ENCODE measurements at regions not wholly inside any gene's neighbourhood (a gene's known extent, or its start where the extent isn't known, plus 50 kb on each side); places are given as distances from the start of the nearest gene placed in this dataset.
"Not testable (repeated sequence)": the region's sequence is repeated elsewhere in the genome, so short reads cannot be mapped to it uniquely, and the experiment has no call there.

- no peak for DNase-seq
- intact Hi-C loops (cut with DNase I) = no loop called here
Measured at GRCh38 chr3:63090656-63091055, 187.5 kb upstream of the SYNPR start.

DNA sequence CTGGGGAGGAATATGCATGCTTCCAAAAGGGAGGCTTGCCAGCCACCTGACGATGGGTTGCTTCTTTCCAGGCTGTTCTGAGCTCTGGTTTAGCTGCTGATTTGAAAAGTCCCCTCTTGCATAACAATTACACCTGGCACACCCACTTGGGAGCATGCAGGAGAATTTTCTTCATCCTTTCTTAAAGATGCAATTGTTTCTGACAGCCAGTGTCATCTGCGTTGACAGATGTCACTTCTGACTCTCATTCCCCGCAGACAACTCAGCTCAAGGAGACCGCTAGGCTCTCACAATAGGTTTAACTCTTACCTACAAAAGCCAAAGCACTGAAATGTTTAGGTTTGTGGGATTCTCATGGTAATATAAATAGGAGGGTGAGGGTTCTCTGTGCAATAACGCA is 185.6 kb upstream of the SYNPR start:
- intact Hi-C loops (cut with DNase I) = no loop called here
- DNase-seq = no peak

GRCh38 chr3:63094642-63095408 is 183.3 kb upstream of the SYNPR start:
- no peak for DNase-seq
- intact Hi-C loops (cut with DNase I) = no loop called here

DNA sequence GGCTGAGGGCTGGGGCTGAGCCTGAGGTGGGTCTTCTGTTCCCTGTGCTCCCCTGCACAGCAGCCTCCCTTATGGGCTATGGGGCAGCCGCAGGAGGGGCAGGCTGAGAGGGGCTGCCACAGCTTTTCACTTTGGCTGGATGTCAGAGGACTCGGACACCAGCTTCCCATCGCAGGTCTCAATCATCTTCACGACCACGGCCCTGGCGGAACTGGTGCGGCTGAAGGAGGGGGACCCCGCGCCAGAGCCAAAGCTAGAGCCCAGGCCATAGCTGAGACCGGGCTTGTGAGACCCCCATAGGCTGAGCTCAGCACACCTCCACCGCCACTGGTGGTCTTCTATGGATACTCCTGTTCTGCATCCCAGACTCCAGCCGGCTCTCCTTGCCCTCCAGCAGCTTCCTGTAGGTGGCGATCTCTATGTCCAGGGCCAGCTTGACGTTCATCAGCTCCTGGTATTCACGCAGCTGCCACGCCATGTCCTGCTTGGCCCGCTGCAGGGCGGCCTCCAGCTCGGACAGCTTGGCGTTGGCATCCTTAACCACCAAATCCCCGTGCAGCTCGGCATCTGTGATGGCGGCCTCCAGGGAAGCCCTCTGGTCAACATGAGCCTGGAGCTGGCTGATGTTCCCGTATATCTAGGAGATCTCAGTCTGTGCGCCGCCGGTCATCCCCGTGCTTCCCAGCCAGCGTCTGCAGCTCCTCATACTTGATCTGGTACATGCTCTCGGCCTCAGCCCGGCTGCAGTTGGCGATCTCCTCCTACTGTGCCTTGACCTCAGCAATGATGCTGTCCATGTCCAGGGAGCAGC is 181.7 kb upstream of the SYNPR start:
- intact Hi-C loops (cut with DNase I) = no loop called here
- DNase-seq = peak in 3 of 10 donors; percentile 71 to 80 (median 73)

DNA sequence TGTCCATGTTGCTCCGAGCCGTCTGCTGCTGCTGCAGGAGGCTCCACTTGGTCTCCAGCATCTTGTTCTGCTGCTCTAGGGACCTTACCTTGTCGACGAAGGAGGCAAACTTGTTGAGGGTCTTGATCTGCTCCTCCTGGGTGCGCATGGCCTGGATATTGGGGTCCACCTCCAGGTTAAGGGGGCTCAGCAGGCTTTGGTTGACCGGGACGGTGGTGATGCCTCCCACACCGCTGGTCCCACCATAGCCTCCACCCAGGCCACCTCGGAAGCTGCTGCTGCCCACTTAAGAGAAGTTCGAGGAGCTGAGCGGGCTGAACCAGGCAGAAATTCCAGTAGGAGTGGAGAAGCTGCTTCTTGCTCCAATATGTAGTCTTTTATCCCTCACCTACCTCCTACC is 180.7 kb upstream of the SYNPR start:
- DNase-seq = peak in 1 of 10 donors; percentile 60
- intact Hi-C loops (cut with DNase I) = no loop called here

- DNase-seq = no peak
- intact Hi-C loops (cut with DNase I) = no loop called here
Measured at GRCh38 chr3:63116922-63117321, 161.2 kb upstream of the SYNPR start.

- DNase-seq = peak in 2 of 10 donors; percentile 8 to 77
- intact Hi-C loops (cut with DNase I) = no loop called here
Measured at GRCh38 chr3:63124090-63124489, 154.0 kb upstream of the SYNPR start.

DNA sequence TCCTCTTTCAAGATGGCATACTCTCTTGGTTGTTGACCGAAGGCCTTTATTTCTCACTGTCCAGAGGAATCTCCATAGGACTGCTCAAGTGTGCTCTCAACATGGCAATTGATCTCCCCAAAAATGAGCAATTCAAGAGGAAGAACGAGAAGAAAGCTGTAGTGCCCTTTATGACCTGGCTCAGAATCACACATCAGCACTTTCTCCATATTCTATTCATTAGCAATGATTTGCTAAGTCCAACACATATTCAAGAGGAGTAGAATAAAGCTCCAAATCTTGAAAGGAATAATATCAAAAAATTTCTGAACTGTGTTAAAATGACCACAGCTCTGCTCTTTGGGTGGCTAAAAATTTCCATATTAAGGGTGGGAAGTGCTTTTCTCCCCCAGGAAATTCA is 151.6 kb upstream of the SYNPR start:
- DNase-seq = no peak
- intact Hi-C loops (cut with DNase I) = no loop called here

- intact Hi-C loops (cut with DNase I) = no loop called here
- DNase-seq = no peak
Measured at GRCh38 chr3:63128380-63128779, 149.7 kb upstream of the SYNPR start.

GRCh38 chr3:63130625-63131024 is 147.5 kb upstream of the SYNPR start:
- DNase-seq = no peak
- intact Hi-C loops (cut with DNase I) = no loop called here

- intact Hi-C loops (cut with DNase I) = no loop called here
- DNase-seq = no peak
Measured at GRCh38 chr3:63132461-63133250, 145.5 kb upstream of the SYNPR start.

DNA sequence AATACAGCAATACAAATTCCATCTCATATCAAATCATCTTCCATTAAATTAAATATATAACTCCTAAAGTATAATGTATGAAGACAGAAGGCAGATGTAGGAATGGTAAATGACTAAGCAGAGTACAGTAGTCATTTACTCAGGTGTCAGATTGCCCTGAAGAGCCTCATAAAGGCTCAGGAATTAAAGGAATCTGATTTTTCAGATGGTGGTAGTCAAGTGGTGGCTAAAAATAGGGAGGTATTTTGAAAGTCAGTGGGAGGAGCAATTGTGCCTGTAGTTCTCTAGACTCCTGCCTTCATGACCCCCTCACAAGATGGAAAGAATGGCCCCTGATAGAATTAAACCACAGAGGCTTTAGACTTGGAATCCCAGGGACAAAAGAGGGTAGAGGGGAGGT is 142.7 kb upstream of the SYNPR start:
- no peak for DNase-seq

GRCh38 chr3:63136249-63136648 is 141.9 kb upstream of the SYNPR start:
- intact Hi-C loops (cut with DNase I); DNase-seq: not testable (repeated sequence)

More for the DNA sequence above, 142.7 kb upstream of the SYNPR start:
- intact Hi-C loops (cut with DNase I) = no loop called here

DNA sequence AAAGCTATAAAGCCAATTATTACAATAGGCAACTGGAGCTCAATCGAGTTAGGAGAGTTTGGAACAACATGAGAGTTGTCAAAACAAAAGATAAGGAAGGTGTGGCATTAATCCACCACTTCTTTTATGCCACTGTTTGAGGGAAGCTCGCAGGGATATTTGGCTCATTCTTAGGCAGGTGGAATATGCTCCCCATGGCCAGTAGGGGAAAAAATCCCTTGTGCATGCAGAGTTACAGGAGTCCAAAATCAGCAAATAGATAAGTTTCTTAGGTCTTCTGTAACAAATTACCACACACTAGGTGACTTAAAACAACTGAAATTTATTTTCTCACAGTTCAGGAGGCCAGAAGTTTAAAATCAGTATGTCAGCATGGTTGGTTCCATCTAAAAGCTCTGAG is 135.4 kb upstream of the SYNPR start:
- intact Hi-C loops (cut with DNase I) = no loop called here
- DNase-seq = no peak

DNA sequence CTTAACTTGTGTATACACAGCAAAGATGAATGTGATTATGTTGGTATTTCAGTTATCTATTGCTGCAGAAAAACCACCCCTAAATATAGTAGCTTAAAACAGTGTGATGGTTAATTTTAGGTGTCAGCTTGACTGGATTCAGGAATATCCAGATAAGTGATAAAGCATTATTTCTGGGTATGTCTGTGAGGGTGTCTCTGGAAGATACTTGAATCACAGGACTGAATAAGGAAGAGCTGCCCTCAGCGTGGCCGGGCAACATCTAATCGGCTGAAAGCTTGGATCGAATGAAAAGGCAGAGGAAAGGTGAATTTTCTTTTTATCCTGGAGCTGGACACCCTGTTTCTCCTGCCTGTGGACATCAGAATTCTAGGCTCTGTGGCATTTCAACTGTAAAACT is 132.0 kb upstream of the SYNPR start:
- intact Hi-C loops (cut with DNase I) = no loop called here

DNA sequence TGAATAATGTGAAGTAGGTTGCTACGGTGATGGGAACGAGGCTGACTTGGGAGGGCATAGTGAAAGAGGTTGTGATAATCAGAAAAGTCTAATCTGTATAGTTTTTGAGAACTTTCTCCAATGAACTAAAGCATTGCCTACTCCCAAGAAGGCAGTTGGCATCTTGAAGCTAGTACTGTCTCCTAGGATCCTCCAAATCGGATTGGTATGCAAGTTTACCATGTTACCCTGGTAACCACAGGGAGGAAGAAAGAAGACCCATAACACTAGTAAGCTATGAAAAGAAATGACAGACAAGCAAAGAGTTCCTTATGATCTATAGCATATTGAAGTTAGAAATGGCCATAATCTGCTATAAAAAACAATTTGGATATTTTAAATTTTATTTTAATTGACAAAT is 127.2 kb upstream of the SYNPR start:
- DNase-seq = no peak
- intact Hi-C loops (cut with DNase I) = no loop called here

More for the DNA sequence above, 132.0 kb upstream of the SYNPR start:
- DNase-seq = no peak

DNA sequence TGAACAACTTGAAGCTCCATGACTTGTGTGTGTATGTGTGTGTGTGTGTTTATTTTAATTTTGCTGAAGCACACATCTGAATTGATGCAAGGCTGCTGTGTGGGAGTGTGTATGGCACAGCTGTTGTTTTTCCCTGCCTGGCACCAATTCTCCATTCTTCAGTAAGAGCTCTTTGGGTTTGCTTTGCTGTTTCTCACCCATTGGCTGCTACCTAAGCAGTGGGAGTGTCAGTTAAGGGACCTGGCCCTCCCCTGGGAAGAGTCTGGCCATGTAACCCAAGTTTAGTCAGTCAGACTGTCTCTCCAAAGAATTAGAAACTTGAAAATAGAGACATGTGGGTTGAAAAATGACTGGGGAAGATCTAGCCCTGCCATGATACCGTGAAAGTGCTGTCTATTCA is 126.2 kb upstream of the SYNPR start:
- no peak for DNase-seq
- intact Hi-C loops (cut with DNase I) = no loop called here

DNA sequence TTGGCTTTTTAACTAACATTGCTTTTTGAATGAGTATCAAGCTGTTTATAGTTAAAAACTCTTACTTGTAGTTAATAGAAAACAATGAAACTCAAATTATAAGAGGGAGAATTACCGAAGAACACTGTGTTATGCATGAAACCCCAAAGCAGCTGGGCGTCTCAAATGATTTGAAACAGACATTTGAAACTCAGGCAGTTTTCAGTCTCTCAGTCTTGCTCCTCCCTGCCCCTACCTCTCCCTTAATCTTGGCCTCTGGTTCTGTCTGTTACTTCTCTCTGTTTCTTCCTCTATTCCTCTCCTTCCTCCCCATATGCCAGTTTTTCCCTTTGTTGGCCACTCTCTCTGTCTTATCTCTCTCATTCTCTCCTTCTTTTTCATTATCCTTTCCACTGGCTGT is 118.3 kb upstream of the SYNPR start:
- DNase-seq = no peak
- intact Hi-C loops (cut with DNase I) = no loop called here

DNA sequence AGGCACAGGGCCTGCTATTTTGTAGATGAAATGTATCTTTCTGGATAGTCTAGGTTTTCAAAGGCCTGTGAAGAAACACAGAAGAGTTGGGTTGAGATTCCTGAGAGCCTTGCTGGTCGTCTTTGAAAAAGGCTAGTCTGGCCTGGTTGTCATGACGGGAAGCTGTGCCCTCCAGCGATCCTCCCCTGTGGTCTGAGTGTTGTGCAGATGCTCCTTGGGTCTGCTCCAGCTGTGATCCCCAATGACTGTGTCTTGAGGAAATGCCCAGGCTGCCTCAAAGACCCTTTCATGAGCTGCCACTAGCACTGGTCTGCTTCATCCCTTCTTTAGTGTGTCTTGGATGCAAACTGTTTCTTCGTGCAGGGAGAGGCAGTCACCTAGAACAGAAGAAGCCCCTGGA is 111.0 kb upstream of the SYNPR start:
- intact Hi-C loops (cut with DNase I) = no loop called here

DNA sequence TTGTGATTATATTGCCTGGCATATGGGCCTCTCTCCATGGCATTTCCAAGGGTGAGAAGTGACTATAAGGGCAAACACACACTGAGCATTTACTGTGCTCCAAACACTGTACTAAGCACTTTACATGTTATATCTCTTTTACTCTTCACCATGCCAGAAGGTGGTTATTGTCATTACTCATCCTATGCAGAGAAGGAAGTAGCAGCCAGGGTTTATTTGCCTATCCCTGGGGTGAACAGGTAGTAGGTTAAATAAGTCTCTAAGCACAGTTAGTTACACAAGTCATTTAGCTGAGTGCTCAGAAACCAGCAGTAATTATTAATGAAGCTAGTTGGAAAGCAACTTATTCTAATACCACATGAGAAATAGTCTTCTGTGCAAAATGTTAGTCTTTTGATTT is 109.9 kb upstream of the SYNPR start:
- DNase-seq = no peak
- intact Hi-C loops (cut with DNase I) = no loop called here

More for the DNA sequence above, 111.0 kb upstream of the SYNPR start:
- no peak for DNase-seq

DNA sequence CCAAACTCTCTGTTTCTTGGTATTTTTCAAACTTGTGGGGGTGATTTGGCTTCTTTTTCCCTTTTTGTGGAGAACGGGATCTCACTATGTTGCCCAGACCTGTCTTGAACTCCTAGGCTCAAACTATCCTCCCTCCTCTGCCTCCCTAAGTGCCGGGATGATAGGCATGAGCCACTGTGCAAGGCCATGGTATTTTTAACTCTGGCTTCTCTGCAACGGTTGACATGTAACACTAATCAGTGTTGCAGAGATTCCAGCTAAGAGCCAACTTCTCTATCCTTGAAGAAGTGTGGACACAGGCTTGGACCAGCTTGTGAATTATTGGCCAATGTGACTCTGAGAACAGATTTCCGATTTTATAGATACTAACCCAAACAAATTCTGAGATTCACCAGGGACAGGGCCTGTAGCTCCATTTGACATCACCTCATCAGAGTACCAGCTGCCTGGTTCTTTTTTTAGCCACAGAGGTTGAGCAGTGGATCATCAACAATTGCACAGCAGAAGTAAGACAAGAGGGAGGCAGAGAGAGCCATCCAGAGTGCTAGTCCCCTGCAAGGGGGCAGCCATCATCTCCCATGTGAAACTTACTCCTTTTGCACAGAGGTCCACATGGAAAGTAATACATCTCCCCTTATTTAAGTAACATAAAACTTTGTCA is 98.1 kb upstream of the SYNPR start:
- DNase-seq = no peak
- intact Hi-C loops (cut with DNase I) = no loop called here

Data from posterior cingulate gyrus (tissue), 11 donors.